Left kidney (tissue), 1 donor: ENCODE measurements at regions not wholly inside any gene's neighbourhood (a gene's known extent, or its start where the extent isn't known, plus 50 kb on each side); places are given as distances from the start of the nearest gene placed in this dataset.
"Not testable (repeated sequence)": the region's sequence is repeated elsewhere in the genome, so short reads cannot be mapped to it uniquely, and the experiment has no call there.

Experiments used
- DNase-seq: peaks from one replicate; pipeline ENCODE4 v3.0.0-alpha.2; 2013

DNA sequence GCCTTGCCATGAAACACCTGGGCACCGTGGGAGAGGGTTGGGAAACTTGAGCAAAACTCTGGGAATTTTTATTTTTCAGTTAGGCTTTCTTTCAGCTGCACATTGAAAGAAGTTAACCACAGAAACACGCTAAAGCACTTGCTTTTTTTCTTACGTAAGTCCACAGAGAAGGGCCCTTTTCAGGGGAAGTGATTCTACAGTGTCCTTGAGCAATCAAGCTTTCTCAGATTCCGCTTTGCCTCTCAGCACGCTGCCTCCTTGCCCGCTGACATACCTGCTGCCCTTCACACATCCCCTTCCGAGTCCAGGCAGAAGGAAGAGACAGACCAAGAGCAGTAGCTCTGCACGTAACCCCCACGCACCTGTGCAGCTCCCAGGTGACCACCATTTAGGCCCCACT, 135.5 kb upstream of the MYT1L start:
- no peak for DNase-seq

DNA sequence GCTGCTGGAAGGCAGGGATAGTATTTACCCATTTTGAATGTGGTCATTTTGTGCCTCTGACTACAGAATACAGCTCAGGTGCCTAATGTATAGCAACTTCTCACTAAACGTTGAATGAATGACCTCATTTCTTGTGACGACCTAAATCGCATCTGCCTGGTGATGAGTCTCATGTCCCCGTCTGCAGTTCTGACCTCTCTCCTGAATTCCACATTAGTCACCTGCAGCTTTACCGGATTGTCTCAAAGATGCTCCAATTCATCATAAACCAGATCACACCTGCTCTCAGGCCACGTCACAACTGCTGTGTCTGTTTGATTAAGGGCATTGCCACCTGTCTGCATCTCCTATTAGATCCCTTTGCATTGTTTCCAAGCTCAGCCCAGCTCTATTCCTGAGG, 133.6 kb upstream of the MYT1L start:
- no peak for DNase-seq

DNA sequence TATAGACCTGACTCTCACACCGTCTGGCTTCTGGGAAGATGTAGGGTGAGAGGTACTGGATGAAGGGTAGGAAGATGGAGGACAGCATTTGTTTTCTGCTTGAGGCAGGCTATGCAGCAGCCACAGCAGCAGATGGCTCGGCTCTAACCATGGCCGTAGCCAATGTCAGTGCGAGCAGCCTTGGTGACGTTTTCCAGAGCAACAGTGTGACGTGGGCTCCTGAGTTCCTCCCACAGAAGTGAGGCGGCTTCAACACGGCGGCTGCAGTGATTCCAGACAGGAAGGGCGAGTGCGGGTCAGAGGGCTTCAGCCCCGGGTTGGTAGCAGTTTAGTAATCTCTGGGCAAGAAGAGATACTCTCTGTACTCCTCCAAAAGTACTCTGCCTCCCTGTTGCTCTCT, 133.0 kb upstream of the MYT1L start:
- peak; percentile 12 for DNase-seq

DNA sequence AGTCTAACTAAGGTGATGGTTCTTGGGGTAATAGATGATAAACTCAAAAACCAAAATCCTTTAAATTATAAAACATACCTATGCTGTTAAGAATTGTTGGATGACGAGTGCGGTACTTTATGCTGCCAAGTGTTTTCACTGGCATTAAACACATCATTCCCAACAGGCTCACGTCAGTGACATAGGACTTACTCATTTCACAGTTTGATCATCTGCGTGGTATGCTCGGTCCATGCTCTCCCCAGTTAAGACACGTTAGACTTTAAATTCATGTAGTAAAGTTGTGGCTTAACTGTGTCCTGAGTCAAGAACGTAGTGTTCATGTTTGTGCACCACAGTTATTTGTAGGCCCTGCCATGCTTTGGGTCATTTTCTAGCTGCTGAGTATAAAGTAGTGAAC, 125.6 kb upstream of the MYT1L start:
- no peak for DNase-seq

DNA sequence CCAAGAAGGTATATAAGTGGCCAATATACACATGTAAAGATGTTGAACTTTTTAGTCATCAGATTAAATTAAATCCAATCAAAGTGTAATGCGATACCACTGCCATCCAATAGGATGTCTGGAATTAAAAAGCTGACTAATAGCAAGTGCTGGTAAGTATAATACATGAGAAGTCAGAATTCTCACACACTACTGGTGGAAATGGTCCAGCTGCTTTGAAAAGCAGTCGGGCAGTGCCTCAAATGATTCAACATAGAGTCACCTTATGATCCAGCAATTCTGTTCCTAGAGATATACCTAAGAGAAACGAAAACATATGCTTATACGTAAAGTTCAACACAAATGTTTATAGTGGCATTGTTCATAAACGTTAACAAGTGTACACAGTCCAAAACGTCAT, 124.1 kb upstream of the MYT1L start:
- DNase-seq = no peak

DNA sequence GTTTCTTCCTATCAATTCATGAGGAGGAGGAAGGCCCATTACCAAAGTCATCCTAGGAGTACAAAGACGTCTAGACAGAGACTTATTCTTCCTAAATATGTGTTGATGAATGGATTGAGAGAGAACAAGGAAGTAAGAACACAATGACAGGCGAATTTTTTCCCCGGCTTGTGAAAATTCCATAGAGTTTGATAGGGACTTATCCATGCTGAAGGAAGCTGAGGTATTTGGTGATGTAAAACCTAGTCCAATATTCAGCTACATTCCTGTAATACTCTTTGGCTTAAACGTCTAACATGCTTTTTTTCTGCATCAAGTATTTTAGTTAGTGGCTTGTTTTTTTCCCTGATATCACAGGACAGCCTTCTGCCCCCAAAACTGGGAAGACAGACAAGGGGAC, 121.9 kb upstream of the MYT1L start:
- no peak for DNase-seq

DNA sequence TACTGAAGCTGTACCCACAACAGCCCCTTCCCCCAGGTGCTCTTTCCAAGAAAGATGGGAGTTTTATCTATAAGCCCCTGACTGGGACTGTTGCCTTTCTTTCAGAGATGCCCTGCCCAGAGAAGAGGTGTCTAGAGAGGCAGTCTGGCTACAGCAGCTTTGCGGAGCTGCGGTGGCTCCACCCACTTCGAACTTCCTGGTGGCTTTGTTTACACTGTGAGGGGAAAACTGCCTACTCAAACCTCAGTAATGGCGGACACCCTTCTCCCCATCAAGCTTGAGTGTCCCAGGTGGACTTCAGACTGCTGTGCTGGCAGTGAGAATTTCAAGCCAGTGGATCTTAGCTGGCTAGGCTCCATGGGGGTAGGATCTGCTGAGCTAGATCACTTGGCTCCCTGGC, 120.2 kb upstream of the MYT1L start:
- DNase-seq = not testable (repeated sequence)

DNA sequence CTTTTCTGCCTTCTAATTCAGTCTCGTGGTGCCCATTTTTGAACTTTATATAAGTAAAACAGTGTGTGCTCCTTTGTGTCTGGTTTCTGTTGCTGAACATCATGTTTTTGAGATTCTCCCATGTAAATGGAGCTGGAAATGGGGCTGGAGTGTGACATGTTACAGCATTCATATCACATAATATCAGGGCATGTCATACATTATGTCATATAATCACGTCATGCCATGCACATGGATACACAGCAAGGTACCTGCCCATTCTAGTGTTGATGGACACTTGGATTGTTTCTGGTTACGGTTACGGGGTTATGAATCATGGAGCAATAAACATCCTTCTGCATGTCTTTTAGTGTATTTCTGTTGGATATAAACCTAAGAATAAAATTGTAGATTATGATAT, 117.1 kb upstream of the MYT1L start:
- DNase-seq = no peak

DNA sequence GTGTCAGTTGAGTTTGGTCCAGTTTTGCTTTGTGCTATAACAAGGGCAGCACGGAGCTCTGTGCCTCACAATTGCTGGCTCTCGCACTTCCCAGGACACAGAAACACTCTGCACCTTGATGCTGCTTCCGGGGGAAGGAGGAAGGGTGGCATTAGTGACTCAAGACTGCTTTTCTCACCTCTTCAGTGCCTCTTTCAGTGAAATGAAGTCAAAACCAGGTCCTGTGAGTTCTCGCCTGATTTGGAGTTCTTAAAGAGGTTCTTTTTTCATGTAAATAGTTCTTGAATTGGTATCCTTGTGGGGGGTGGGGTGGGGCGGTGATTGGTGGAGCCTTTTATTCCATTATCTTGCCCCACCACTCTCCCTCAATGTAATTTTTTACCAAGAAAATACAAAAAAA, 91.5 kb upstream of the MYT1L start:
- DNase-seq = no peak

DNA sequence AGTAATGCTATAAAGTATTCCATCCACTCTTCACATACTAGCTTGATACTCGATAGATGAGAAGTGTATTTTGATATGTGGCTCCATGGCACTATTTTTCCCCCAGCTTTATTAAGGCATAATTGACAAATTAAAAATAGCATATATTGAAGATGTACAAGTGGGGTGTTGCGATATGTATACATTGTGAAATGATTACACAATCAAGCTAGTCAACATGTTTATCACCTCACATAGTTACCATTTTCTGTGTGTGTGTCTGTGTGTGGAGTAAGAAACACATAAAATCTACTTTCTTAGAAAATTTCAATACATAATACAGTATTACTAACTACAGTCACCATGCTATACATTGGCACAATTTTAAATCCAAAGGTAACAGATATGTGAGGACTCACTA, 82.5 kb upstream of the MYT1L start:
- no peak for DNase-seq

DNA sequence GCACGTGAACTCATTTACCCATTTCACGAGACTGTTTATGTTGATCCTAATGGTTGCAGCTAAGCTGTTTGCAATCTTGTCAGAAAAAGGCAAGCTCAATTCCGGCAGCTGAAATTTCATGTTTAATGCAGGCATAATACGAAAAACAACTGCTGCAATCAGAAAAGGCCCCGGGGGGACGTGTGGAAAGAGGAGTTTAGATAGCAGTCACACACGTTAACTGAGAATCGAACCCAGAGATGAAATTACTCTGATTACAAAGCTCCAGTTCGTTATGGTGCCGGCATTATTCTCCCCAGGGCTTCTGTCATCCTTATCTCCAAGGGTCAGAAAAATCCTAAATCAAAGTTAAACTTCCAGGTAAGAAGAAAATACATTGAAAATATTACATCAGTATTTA, 79.9 kb upstream of the MYT1L start:
- no peak for DNase-seq

DNA sequence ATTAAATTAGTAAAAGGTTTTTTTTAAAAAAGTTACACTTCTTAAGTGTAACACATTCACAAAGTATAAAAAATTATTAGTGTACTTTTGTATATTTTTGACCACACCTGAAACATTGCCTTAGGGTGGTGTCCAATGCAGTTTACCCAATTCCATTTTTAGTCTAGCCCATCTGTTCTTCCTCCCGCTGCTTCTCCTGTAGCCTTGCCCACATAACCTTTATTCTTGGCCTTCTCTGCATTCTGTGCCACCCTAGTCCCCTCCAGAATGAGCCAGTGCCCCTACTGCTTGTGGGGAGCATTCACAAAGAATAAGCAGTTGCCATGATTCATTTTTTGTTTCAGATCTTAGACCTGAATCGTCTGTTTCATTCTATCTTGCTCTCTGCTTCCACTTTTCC, 78.4 kb upstream of the MYT1L start:
- DNase-seq = no peak

DNA sequence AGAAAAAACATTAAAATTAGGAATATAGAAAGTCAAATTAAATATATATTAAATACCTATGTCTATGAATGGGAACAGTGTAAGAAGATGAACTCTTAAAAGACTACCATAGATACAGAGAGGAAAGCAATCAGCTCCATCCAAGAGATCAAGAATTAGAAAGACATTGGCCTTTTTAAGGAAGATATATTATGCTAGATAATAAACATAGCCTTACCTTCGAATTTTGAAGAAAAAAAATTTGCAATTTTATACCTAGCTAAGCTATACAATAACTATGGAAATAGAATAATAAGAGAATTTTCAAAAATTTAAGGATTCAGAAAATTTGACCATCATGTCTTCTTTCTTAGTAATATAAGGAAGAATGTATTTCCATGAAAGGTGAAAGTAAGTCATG, 74.7 kb upstream of the MYT1L start:
- DNase-seq = no peak

DNA sequence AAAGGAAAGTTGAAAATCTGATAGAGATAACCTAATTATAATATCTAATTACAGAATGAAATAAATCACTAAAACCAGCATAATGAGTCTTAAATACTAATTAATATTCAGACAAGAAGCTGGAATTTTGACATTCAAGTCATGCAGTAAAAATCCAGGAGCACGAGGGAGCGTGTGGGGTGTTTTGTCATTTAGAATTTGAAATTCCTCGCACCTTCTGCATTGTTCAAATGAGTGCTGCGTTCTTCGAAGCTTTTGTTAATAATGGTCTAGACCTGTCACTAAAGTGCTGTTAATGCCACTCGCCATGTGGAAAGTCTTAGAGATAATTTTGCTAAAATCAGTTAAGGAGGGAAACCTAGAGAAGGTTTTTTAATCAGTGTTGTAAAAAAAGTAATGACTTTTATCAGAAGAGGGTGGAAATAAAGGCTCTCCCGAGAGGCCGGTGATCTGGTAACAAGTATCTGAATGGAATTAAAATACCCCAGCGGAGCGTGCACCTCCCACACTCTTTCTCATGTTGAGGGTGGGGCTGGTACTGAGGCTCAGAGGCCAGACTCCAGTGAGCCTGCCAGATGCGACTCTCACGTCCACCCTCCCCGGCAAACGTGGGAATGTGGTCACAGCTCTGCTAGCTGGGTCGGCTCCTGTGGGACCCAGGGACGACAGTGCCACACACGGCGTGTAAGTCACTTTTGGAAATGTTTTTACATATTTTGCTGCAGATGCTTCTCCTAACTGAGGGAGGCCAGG, 69.4 kb upstream of the MYT1L start:
- no peak for DNase-seq

DNA sequence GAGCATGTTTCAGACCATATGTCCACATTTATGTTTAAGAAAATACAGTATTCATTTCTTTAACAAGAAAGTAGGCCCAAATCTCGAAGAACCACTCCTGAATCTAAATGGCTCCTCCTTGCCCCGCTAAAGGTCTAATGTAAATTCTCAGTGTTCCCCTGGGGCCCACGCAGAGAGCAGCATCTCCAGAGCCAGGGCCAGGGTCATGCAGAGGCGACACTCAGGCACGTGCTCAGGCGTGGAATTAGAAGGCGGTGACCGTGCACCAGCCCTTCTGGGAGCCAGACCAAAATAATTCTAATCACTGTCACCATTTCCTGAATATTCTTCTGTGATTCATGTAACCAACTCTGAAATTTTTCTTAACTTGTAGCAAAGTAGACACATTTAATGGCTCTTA, 68.3 kb upstream of the MYT1L start:
- DNase-seq = no peak

DNA sequence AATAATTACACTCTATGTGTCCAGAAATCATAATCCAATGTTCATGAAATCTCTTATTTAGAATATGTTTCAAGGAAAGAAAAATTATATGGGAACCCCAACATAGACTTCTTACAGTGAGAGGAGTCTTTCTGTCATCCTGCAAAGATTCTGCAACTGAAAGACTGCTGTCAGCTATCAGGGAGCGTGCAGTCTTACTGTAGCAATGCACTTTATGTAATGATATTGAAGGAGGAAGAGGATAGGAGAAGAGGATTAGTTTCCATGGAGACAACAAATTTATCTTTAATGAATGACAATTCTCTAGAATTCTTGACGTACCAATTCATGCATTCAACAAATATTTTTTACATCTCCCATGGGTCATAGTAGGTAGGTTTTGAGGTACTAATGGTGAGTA, 61.3 kb upstream of the MYT1L start:
- no peak for DNase-seq

DNA sequence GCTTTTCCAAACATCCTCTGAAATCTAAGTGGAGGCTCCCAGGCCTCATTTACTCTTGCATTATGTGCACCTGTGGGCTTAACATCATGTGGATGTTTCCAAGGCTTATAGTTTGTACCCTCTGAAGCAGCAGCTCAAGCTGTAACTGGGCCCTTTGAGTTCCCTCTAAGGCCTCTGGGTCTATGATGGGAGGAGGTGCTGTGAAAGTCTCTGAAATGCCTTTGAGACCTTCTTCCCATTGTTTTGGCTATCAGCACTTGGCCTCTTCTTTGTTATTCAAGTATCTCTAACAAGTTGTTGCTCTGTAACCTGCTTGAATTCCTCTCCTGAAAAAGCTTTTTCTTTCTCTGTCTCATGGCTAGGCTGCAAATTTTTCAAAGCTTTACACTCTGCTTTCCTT, 58.1 kb upstream of the MYT1L start:
- DNase-seq = no peak
